HepG2 (cell line): ENCODE measurements at regions not wholly inside any gene's neighbourhood (a gene's known extent, or its start where the extent isn't known, plus 50 kb on each side); places are given as distances from the start of the nearest gene placed in this dataset.

Experiments used
- ATAC-seq: fragments of 200-7000 bp; cut with Tn5 transposase; 3 replicates; pipeline ENCODE4 v1.9.1; 2020; ENCODE audit warnings: mild to moderate bottlenecking, moderate library complexity
- BruUV-seq: library from RNA; stranded (reverse); fragments of 400-500 nt; replicated peaks from 2 replicates; lab custom pipeline; 2021; lab: Mats Ljungman, UMichigan
- CTCF ChIA-PET: fragments of 300-600 bp; formaldehyde crosslinking; extraction: SDS; loops from one replicate; lab custom pipeline; 2021; ENCODE audit warnings: low total read pairs, inconsistent platforms, low intra/inter-chr PET ratio; lab: Yijun Ruan, JAX
- POLR2A ChIA-PET: fragments of 350-600 bp; sonication (Branson Sonifier 250); formaldehyde crosslinking; loops from one replicate; lab custom pipeline; 2020; ENCODE audit warnings: antibody characterized with exemption, inconsistent platforms; lab: Yijun Ruan, JAX
- DNase-seq: peaks from one replicate; pipeline ENCODE4 v3.0.0-alpha.2; 2015; ENCODE audit warnings: low spot score
- FAIRE-seq: peaks from 3 replicates; lab custom pipeline; 2011; peaks lifted over from hg19 to GRCh38; lab: Jason Lieb, UNC
- H2AFZ ChIP-seq: one replicate; pipeline ENCODE4 v1.6.1; 2011; ENCODE audit warnings: low read length, inconsistent platforms
- H3K27ac ChIP-seq: fragments of 300-600 bp; 3 replicates; pipeline ENCODE4 v1.8.0; 2011; ENCODE audit warnings: mixed run types, mild to moderate bottlenecking, mixed read lengths, low read length, inconsistent platforms; ENCODE audit not compliant: insufficient read depth; ENCODE audit errors: extremely low read length
- H3K27me3 ChIP-seq, 2 experiments: fragments of 200-600 bp in 1 of 2; 2 replicates in 1 of 2; 3 replicates in 1 of 2; pipeline versions ENCODE4 v1.6.0 to v1.8.0; 2011; ENCODE audit warnings: low read length in 2 of 2, mild to moderate bottlenecking in 2 of 2, moderate library complexity in 2 of 2, inconsistent platforms in 1 of 2; ENCODE audit not compliant: insufficient read depth in 2 of 2, control insufficient read depth in 1 of 2
- H3K36me3 ChIP-seq, 2 experiments: fragments of 200-600 bp in 1 of 2; replicated peaks in 1 of 2; 2 replicates in 1 of 2; 3 replicates in 1 of 2; pipeline versions ENCODE4 v1.5.1 to v1.8.0; 2011; ENCODE audit warnings: low read length in 2 of 2, inconsistent platforms in 1 of 2; ENCODE audit not compliant: insufficient read depth in 2 of 2, control insufficient read depth in 1 of 2
- H3K4me1 ChIP-seq: 2 replicates; pipeline ENCODE4 v1.5.1; 2012; ENCODE audit warnings: low read length, inconsistent platforms; ENCODE audit not compliant: insufficient read depth
- H3K4me2 ChIP-seq: 2 replicates; pipeline ENCODE4 v1.6.0; 2011; ENCODE audit warnings: low read depth, low read length, inconsistent platforms
- H3K4me3 ChIP-seq, 3 experiments: fragments of 200-600 bp in 1 of 3; sonication (generic), shearing (Covaris generic) in 1 of 3; replicated peaks in 1 of 3; 2 replicates each; pipeline ENCODE4 v1.5.1; 2011 to 2016; ENCODE audit warnings: low read length in 3 of 3, inconsistent platforms in 2 of 3, low read depth in 2 of 3, mild to moderate bottlenecking in 2 of 3, control low read depth in 1 of 3, mixed read lengths in 1 of 3; ENCODE audit not compliant: insufficient read depth in 1 of 3
- H3K79me2 ChIP-seq: one replicate; pipeline ENCODE4 v1.6.1; 2011; ENCODE audit warnings: low read length, inconsistent platforms; ENCODE audit not compliant: insufficient read depth
- H3K9ac ChIP-seq: 2 replicates; pipeline ENCODE4 v1.6.0; 2011; ENCODE audit warnings: mild to moderate bottlenecking, low read depth, low read length, inconsistent platforms; ENCODE audit not compliant: insufficient read depth
- H3K9me3 ChIP-seq: 2 replicates; pipeline ENCODE4 v1.5.1; 2012; ENCODE audit warnings: mild to moderate bottlenecking, low read length
- H4K20me1 ChIP-seq: 2 replicates; pipeline ENCODE4 v1.6.0; 2011; ENCODE audit warnings: inconsistent platforms, mild to moderate bottlenecking, low read length, moderate library complexity; ENCODE audit not compliant: insufficient read depth
- CBX1 ChIP-seq: IDR thresholded peaks from one replicate; pipeline ENCODE4 v1.6.1; 2016; ENCODE audit warnings: antibody characterized with exemption, low read depth
- CENPX ChIP-seq: sonication (generic); formaldehyde crosslinking; IDR thresholded peaks from 2 replicates; pipeline ENCODE4 v1.9.0; 2021; ENCODE audit warnings: mild to moderate bottlenecking, missing genetic modification reagents, moderate library complexity
- DMTF1 ChIP-seq: sonication (generic); formaldehyde crosslinking; IDR thresholded peaks from 2 replicates; pipeline ENCODE4 v1.4.0; 2020; ENCODE audit warnings: mild to moderate bottlenecking, missing genetic modification reagents
- ELF1 ChIP-seq: sonication (generic); formaldehyde crosslinking; IDR thresholded peaks from 2 replicates; pipeline ENCODE4 v1.4.0; 2020; ENCODE audit warnings: missing genetic modification reagents
- GFI1 ChIP-seq: sonication (generic); formaldehyde crosslinking; IDR thresholded peaks from 2 replicates; pipeline ENCODE4 v1.5.0; 2020; ENCODE audit warnings: missing genetic modification reagents, mild to moderate bottlenecking, borderline replicate concordance
- HOXA9 ChIP-seq: sonication (generic); formaldehyde crosslinking; IDR thresholded peaks from 2 replicates; pipeline ENCODE4 v1.8.1; 2022; ENCODE audit warnings: missing genetic modification reagents, mild to moderate bottlenecking, moderate library complexity, borderline replicate concordance
- IRX3 ChIP-seq: sonication (generic); formaldehyde crosslinking; IDR thresholded peaks from 2 replicates; pipeline ENCODE4 v1.8.1; 2023; ENCODE audit warnings: mild to moderate bottlenecking, low read depth, missing genetic modification reagents, borderline replicate concordance
- JDP2 ChIP-seq: sonication (generic); formaldehyde crosslinking; IDR thresholded peaks from 2 replicates; pipeline ENCODE4 v1.8.1; 2022; ENCODE audit warnings: missing genetic modification reagents, borderline replicate concordance
- PCBP2 ChIP-seq: fragments of 200-400 bp; formaldehyde crosslinking; optimal IDR thresholded peaks from 2 replicates; pipeline ENCODE3; 2018; ENCODE audit warnings: low read length, low read depth; ENCODE audit not compliant: poor library complexity, severe bottlenecking
- TBX2 ChIP-seq: sonication (generic); formaldehyde crosslinking; IDR thresholded peaks from 2 replicates; pipeline ENCODE4 v1.5.0; 2020; ENCODE audit warnings: missing genetic modification reagents, mild to moderate bottlenecking, borderline replicate concordance
- ZFP62 ChIP-seq: sonication (generic); formaldehyde crosslinking; IDR thresholded peaks from 2 replicates; pipeline ENCODE4 v1.4.0; 2020; ENCODE audit warnings: missing genetic modification reagents
- ZNF225 ChIP-seq: sonication (generic); formaldehyde crosslinking; IDR thresholded peaks from 2 replicates; pipeline ENCODE4 v1.4.0; 2020; ENCODE audit warnings: mild to moderate bottlenecking, missing genetic modification reagents
- ZNF234 ChIP-seq: sonication (generic); formaldehyde crosslinking; conservative IDR thresholded peaks from 2 replicates; pipeline ENCODE4 v1.5.1; 2020; ENCODE audit warnings: mild to moderate bottlenecking, missing genetic modification reagents
- ZNF761 ChIP-seq: sonication (generic); formaldehyde crosslinking; conservative IDR thresholded peaks from 2 replicates; pipeline ENCODE4 v1.4.0; 2020; ENCODE audit warnings: mild to moderate bottlenecking, missing genetic modification reagents
- ZNF777 ChIP-seq: sonication (generic); formaldehyde crosslinking; IDR thresholded peaks from 2 replicates; pipeline ENCODE4 v1.4.0; 2020; ENCODE audit warnings: missing genetic modification reagents
- ZNF800 ChIP-seq: sonication (generic); formaldehyde crosslinking; IDR thresholded peaks from 2 replicates; pipeline ENCODE4 v1.4.0; 2020; ENCODE audit warnings: missing genetic modification reagents
- ZNF83 ChIP-seq: sonication (generic); formaldehyde crosslinking; IDR thresholded peaks from 2 replicates; pipeline ENCODE4 v1.4.0; 2020; ENCODE audit warnings: missing genetic modification reagents, mild to moderate bottlenecking, borderline replicate concordance
- ZSCAN25 ChIP-seq: sonication (generic); formaldehyde crosslinking; IDR thresholded peaks from 2 replicates; pipeline ENCODE4 v1.8.0; 2022; ENCODE audit warnings: mild to moderate bottlenecking, missing genetic modification reagents
- WGBS: methylation state at CpG from one replicate; pipeline ENCODE4 v1.1.6; 2017; ENCODE audit warnings: low lambda C conversion rate; 5-methylcytosine and 5-hydroxymethylcytosine counted together
- in situ Hi-C: cut with HindIII; loops from 2 replicates; pipeline ENCODE4 v1.10.0; 2017; ENCODE audit warnings: low pct_unique_long_range_greater_than_20kb; ENCODE audit not compliant: extremely low pct_ligation_motif_present
- intact Hi-C: fragments of 100-400 bp; cut with micrococcal nuclease; formaldehyde crosslinking; loops from one replicate; pipeline ENCODE4 v1.10.0; 2022; ENCODE audit not compliant: unreplicated experiment
- TF ChIP-seq, protein P1 (sequence below): sonication (generic); formaldehyde crosslinking; IDR thresholded peaks from 2 replicates; pipeline ENCODE4 v1.8.0; 2022; ENCODE audit warnings: missing genetic modification reagents, low read depth, mild to moderate bottlenecking, borderline replicate concordance
- TF ChIP-seq, protein P2 (sequence below): sonication (generic); formaldehyde crosslinking; IDR thresholded peaks from 2 replicates; pipeline ENCODE4 v1.8.1; 2023; ENCODE audit warnings: missing genetic modification reagents, inconsistent platforms, borderline replicate concordance

- in situ Hi-C loops: no loop called here
- CTCF ChIA-PET: no interaction called here
- TF ChIP-seq JDP2 (CRISPR knock-in tag) (no peak), ZNF761 (CRISPR knock-in tag) (no peak), ELF1 (CRISPR knock-in tag) (no peak), CBX1 (no peak), ZNF225 (CRISPR knock-in tag) (no peak), IRX3 (CRISPR knock-in tag) (no peak), PCBP2 (no peak), DMTF1 (CRISPR knock-in tag) (no peak), ZNF800 (no peak), ZNF234 (CRISPR knock-in tag) (no peak), GFI1 (CRISPR knock-in tag) (no peak), CENPX (CRISPR knock-in tag) (no peak), ZSCAN25 (no peak), ZNF777 (no peak), ZFP62 (no peak), ZNF83 (CRISPR knock-in tag) (no peak), HOXA9 (CRISPR knock-in tag) (no peak), TBX2 (no peak)
- TF ChIP-seq, protein P1, sequence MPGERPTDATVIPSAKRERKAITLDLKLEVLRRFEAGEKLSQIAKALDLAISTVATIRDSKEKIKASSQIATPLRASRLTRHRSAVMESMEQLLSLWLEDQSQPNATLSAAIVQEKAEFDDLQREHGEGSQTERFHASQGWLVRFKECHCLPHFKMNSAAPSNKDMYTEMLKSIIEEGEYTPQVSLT (CRISPR knock-in tag): no peak
- TF ChIP-seq, protein P2, sequence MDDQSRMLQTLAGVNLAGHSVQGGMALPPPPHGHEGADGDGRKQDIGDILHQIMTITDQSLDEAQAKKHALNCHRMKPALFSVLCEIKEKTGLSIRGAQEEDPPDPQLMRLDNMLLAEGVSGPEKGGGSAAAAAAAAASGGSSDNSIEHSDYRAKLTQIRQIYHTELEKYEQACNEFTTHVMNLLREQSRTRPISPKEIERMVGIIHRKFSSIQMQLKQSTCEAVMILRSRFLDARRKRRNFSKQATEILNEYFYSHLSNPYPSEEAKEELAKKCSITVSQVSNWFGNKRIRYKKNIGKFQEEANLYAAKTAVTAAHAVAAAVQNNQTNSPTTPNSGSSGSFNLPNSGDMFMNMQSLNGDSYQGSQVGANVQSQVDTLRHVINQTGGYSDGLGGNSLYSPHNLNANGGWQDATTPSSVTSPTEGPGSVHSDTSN (CRISPR knock-in tag): no peak
- TF ChIP-seq, all 625 proteins: peak for 0
- POLR2A ChIA-PET: interaction anchor here (0.8 to 1.6 kb wide), 2 partner anchors 9 to 176 kb away, joined by 3 to 4 read pairs; no protein-coding TSS in a partner anchor
- H3K36me3 ChIP-seq: no peaks in the 10 kb centered on the region
- ATAC-seq (no peak), FAIRE-seq (no peak), DNase-seq (no peak)
- no peaks in the 10 kb centered on the region for H3K27me3 ChIP-seq
- 94% methylated on average over 2 of the region's 2 CpGs for WGBS
- H2AFZ ChIP-seq: no peak overlapping the region
- H3K27ac ChIP-seq: no peak overlapping the region
- BruUV-seq: no TSS peak
- H3K4me1 ChIP-seq: peaks cover 96% of the 10 kb centered on the region
- no peak overlapping the region for H3K9ac ChIP-seq
- H3K79me2 ChIP-seq: no peaks in the 10 kb centered on the region
- intact Hi-C loops: no loop called here
- no peak overlapping the region for H3K4me3 ChIP-seq
- no peaks in the 10 kb centered on the region for H4K20me1 ChIP-seq
- no peak overlapping the region for H3K4me2 ChIP-seq
- peaks cover 11% of the 10 kb centered on the region; the same call in 1 of the 2 replicates for H3K9me3 ChIP-seq
These were observed 86.2 kb upstream of the SH3BP4 start for GRCh38 chr2:234865586-234865985.
